ENCODE measurements at regions not wholly inside any gene's neighbourhood (a gene's known extent, or its start where the extent isn't known, plus 50 kb on each side); places are given as distances from the start of the nearest gene placed in this dataset.
"Not testable (repeated sequence)": the region's sequence is repeated elsewhere in the genome, so short reads cannot be mapped to it uniquely, and the experiment has no call there.

DNA sequence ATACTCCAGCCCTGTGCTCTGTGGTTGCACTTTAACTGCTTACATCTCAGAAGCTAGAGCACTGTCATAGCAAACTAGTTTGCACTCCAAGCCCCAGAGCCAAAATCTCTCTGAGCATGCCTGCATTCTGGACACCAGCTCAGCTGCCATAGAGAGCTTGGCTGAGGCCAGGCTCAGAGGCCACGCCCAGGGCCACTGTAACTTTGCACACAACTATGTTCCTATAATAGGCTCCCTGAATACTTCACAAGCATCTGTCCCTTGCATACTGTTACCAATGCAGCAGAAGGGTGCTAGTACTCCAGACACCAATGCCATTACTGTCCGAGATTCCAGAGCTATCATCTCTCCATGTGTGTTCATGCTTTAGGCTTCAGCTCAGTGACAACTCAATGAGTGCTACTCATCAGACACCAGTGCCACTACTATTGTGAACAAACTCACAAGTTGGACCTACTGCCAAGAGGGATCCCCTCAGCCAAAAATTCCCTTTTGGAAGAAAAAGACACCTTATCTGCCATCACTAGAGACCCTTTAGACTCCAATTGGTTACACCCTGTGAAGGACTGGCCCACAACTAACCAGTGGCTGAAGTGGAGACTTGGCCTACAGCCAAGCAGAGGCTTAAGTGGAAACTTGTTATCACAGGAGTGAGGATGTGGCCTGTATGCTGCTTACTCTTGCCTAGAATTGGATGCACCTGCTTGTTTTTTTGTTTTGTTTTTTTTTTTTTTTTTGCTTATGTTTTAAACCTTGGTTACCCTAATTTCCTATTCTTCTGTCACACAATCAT lies 211.6 kb upstream of the MAGI2 start:
- in situ Hi-C loops (cut with HindIII; ENCODE audit: low sequenced_read_pairs), result no loop called here

DNA sequence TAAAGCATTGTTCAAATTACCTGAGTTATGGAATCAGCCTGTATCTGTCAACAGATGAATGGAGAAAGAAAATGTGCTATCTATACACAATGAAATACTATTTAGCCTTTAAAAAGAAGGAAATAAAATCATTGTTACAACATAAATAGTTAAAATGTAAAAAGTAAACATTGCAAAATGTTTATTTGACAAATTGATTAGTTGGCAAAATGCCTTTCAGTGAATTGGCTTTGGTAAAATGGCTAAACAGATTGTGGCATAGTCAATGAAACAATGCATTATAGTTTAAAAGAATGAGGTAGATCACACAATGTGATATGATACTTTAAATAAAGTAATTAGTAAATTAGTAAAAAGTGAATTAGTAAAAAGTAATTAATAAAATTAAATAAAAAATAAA lies 204.8 kb upstream of the MAGI2 start:
- in situ Hi-C loops (cut with HindIII; ENCODE audit: low sequenced_read_pairs), result no loop called here

DNA sequence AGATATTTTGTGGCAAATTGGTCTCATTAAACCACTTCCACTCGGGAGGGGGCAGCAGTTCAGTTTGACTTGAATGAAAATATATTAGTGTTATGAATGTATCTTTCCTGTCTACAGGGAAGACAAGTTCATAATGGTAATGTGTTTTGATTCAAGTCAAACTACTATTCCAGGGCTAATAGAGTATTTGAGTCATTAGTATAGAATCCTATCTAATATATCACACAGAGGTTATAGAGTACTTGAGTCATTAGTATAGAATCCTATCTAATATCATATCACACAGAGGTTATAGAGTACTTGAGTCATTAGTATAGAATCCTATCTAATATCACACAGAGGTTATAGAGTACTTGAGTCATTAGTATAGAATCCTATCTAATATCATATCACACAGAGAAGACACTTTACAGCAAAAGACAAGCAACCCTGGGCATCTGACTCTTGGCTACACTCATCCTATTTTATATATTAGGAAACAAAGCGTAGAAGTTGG lies 199.7 kb upstream of the MAGI2 start:
- in situ Hi-C loops (cut with HindIII; ENCODE audit: low sequenced_read_pairs), result no loop called here

DNA sequence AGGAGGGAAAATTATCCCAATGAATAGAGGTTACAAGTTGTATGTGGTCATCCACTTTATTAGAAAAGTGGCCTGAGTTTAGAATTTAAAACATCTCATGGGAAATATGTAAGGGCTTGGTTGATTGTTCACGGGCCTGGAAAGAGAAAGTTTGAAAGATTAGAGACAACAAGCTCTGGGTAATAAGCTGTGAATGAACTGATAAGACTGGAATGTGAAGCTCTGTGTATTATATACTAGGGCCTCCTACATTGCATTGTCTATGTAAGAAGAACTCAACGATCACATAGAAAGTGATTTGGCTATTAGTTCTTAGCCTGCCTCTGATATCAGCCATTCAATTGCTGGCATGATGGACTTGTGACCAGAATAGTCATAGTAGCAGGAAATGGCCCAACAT lies 199.2 kb upstream of the MAGI2 start:
- in situ Hi-C loops (cut with HindIII; ENCODE audit: low sequenced_read_pairs), result no loop called here

DNA sequence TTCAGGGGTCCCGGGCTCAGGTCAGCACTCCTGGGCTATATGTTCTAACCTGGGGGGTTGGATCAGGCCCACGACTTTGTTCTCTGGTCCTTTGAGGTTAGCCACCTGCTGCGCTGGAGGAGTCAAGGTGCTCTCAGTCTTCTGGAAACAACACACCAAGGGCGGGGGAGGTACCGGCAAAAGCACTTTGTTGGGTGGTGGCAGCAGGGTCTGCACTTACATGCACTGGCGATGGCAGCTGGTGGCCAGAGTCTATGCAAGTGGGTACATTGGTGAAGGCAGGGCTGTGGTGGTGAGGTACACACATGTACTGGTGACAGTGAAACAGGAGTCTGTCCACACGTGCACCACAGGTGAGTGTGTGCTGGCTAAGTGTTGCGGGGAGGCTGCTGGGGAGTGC lies 194.2 kb upstream of the MAGI2 start:
- in situ Hi-C loops (cut with HindIII; ENCODE audit: low sequenced_read_pairs), result no loop called here

DNA sequence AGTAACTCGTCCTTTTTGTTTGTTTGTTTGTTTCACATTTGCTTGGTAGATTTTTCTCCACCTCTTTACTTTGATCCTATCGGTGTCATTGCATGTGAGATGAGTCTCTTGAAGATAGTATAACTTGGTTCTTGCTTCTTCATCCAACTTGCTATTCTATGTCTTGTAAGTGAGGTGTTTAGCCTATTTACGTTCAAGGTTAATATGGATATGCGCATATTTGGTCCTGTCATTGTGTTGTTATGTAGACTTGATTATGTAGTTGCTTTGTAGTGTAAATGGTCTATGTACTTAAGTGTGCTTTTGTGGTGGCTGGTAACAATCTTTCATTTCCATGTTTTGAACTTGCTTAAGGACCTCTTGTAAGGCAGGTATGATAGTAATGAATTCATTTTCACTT lies 192.8 kb upstream of the MAGI2 start:
- in situ Hi-C loops (cut with HindIII; ENCODE audit: low sequenced_read_pairs), result no loop called here

DNA sequence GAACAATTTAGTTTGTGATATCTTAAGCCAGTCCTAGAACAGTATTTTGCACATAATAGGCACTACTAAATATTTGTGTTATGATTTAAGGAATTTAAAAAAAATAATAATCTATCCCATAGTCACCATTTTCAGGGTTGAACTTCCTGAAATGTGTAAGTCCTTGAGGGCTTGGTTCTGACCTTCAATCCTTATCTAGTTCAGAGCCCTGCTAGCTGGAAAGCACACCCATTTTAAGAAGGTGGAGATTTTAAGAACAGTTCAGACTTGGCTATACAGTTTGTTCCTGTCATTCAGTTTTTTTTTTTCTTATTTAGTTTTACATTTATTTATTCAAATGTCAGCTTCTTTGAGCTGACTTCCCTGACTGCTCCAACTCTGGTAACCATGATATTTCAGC lies 183.4 kb upstream of the MAGI2 start:
- in situ Hi-C loops (cut with HindIII; ENCODE audit: low sequenced_read_pairs), result no loop called here

DNA sequence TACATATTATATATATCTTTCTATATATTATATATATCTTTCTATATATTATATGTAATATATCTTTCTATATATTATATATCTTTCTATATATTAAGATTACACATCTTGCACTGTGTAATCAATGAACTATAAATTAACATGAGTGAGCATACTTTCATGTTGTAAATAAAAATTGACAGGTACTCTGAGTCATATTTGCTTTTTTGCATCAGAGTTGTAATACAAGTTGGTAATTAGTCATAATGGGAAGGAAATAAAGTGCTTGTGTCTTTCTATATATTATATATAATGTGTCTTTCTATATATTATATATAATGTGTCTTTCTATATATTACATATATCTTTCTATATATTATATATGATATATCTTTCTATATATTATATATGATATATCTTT lies 172.5 kb upstream of the MAGI2 start:
- in situ Hi-C loops (cut with HindIII; ENCODE audit: low sequenced_read_pairs), result not testable (repeated sequence)

- in situ Hi-C loops (cut with HindIII; ENCODE audit: low sequenced_read_pairs), result no loop called here
Observed at GRCh38 chr7:79624336-79624735, 170.9 kb upstream of the MAGI2 start.

DNA sequence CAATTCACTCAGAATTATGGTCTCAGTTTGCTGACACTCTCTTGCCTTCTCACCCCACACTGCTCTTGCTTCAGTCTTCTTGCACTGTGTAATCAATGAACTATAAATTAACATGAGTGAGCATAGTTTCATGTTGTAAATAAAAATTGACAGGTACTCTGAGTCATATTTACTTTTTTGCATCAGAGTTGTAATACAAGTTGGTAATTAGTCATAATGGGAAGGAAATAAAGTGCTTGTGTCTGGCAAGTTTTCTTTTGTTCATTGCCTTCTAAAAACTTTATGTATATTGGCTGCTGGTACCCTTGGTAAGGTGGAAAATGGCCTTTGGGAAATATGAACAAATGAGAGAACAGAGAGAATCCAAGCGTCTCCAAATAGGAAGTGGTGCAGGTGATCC lies 169.3 kb upstream of the MAGI2 start:
- in situ Hi-C loops (cut with HindIII; ENCODE audit: low sequenced_read_pairs), result no loop called here

DNA sequence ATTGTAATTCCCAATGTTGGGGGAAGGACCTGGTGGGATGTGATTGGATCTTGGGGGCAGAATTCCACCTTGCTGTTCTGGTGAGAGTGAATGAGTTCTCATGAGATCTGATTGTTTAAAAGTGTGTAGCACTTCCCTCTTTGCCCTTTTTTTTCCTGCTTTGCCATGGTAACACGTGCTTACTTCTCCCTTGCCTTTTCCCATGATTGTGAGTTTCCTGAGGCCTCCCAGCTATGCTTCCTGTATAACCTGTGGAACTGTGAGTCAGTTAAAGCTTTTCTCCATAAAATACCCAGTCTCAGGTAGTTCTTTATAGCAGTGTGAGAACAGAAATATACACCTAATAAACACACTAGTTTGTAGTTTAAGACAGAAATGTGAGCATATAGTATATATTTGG lies 166.8 kb upstream of the MAGI2 start:
- in situ Hi-C loops (cut with HindIII; ENCODE audit: low sequenced_read_pairs), result no loop called here

- in situ Hi-C loops (cut with HindIII; ENCODE audit: low sequenced_read_pairs), result no loop called here
Observed at GRCh38 chr7:79619216-79619615, 165.7 kb upstream of the MAGI2 start.

GRCh38 chr7:79615871-79616640 lies 162.6 kb upstream of the MAGI2 start:
- in situ Hi-C loops (cut with HindIII; ENCODE audit: low sequenced_read_pairs), result no loop called here

DNA sequence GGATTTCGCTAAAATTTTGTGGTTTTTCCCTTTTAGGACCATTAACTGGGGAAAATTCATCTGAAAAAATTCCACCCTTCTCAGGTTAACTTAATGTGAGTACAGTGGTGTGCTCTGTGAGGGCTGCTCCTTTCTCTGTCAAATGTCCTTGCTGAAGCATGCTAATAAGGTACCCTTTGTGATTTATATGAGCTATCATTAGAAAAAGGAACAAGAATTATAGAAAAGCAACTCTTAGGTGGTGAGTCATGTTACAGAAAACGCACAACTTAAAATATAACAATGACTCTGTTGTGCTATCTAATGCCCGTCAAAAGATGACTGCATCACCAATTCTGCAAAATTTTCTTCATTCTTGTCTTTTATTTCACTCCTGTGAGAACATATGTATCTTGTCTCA lies 162.0 kb upstream of the MAGI2 start:
- in situ Hi-C loops (cut with HindIII; ENCODE audit: low sequenced_read_pairs), result no loop called here

DNA sequence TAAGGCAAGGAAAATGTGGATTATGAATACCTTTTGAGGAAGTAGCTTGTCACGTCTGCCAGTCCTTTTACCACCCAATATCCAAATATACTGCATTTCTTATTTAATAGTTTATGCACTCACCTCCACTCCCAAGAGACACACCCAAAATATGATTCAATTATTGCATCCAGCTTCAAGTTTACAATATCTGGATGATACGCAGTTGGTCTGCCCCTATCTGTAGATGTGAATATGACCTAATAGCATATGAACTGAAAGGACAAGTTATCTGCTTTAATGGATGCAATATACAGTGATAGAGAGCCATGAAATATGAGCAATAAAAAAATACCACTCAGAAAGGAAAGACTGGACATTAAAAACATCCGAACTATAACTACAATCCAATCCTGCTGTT lies 159.4 kb upstream of the MAGI2 start:
- in situ Hi-C loops (cut with HindIII; ENCODE audit: low sequenced_read_pairs), result no loop called here

DNA sequence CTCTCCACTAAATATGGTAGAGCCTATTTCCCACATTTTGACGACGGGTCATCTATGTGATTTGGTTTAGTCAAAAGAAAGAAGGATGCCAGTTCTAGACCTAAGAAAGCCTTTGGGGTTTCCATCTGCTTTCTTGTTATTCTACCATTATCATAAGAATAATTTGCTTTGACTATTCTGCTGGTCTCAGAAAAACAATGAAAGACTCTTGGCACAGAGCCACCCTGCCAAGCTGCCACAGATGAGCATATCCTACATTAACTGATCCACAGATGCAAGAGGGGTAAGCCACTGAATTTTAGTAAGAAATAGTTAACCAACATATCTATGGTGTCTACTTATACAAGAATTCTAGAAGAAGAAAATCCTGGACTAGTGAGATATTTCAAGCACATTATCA lies 158.6 kb upstream of the MAGI2 start:
- in situ Hi-C loops (cut with HindIII; ENCODE audit: low sequenced_read_pairs), result no loop called here

DNA sequence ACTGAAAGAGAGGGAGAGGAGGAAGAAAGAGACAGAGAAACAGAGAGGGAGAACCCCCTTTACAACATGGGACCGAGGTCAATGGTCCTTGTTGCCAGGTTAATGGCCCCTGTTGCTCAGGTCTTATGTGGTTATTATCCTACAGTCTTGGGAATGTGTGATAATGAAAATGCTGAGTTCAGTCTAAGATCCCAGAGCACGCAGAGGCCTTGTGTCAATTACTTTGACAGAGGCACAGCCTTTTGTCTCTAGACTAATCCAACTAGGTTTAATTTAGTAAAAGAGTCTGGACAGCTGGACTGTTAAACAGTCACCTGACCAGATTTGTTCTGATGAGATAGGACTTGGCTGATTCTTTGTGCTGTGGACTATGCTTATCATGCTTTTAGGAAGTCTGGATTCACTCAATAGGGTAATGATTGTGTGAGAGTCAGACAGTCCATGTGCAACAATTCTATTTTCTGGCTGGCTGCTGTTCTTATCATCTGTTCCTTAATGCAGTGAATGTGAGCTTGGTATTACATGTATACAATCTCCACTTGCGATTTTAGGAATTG lies 157.4 kb upstream of the MAGI2 start:
- in situ Hi-C loops (cut with HindIII; ENCODE audit: low sequenced_read_pairs), result no loop called here

DNA sequence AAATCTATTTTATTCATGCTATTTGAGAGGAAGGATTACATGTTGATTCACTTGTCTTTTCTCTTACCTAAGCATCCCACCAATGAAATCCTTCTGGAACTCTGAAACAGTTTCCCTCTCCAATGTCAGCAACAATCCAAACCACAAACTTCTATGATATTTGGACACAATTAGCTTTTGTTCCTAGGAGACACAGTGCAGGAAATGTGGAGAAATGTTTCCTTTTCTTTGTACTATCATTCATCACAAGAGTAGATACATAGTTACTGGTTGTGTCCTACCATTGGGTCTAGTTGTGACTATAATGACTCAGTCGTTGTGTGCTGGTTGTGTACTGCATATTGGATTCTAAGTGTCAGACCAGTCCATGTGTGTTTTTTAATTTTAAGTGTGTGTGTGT lies 156.8 kb upstream of the MAGI2 start:
- in situ Hi-C loops (cut with HindIII; ENCODE audit: low sequenced_read_pairs), result no loop called here

DNA sequence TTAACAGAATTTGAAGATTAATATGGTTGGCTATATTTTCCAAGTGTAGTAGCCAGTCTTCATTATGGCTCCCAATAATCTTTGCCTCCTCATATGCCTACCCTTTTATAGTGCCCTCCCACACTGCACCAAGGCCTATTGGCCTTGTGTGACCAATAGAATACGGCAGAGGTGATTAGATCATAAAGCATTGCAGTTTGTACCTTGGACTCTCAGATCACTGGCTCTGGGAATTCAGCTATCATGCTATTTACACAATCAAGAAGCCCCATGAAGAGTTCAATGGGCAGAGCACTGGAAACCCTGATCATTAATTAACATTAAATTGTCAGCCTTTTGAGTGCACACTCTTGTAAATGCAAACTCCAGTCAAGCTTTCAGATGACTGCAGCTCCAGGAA lies 154.5 kb upstream of the MAGI2 start:
- in situ Hi-C loops (cut with HindIII; ENCODE audit: low sequenced_read_pairs), result no loop called here

GRCh38 chr7:79604841-79605240 lies 151.4 kb upstream of the MAGI2 start:
- in situ Hi-C loops (cut with HindIII; ENCODE audit: low sequenced_read_pairs), result no loop called here

GRCh38 chr7:79598351-79598750 lies 144.9 kb upstream of the MAGI2 start:
- in situ Hi-C loops (cut with HindIII; ENCODE audit: low sequenced_read_pairs), result no loop called here

DNA sequence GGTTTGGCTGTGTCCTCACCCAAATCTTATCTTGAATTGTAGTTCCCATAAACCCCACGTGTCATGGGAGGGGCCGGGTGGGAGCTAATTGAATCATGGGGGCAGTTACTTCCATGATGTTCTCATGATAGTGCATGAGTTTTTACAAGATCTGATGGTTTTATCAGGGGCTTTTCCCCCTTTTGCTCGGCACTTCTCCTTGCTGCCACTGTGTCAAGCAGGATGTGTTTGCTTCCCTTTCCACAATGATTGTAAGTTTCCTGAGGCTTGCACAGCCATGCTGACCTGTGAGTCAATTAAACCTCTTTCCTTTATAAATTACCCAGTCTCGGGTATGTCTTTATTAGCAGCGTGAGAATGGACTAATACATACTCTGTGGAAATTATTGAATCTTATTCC lies 141.2 kb upstream of the MAGI2 start:
- in situ Hi-C loops (cut with HindIII; ENCODE audit: low sequenced_read_pairs), result not testable (repeated sequence)

Data from endothelial cell of hepatic sinusoid (primary cell).